Activated CD8-positive, alpha-beta memory T cell treated with anti-CD3 and anti-CD28 coated beads, Interleukin-2, amount 50 U/mL, for 1 hour (primary cell): ENCODE measurements at regions not wholly inside any gene's neighbourhood (a gene's known extent, or its start where the extent isn't known, plus 50 kb on each side); places are given as distances from the start of the nearest gene placed in this dataset.

Source experiments
- DNase-seq: peaks from one replicate; pipeline ENCODE4 v3.0.0-alpha.2; 2020; ENCODE audit errors: extremely low read depth

- DNase-seq, result no peak
Observed at GRCh38 chr2:176648700-176649297, 379.6 kb downstream of the MTX2 start.

- DNase-seq, result no peak
Observed at GRCh38 chr2:176650104-176650837, 381.0 kb downstream of the MTX2 start.

DNA sequence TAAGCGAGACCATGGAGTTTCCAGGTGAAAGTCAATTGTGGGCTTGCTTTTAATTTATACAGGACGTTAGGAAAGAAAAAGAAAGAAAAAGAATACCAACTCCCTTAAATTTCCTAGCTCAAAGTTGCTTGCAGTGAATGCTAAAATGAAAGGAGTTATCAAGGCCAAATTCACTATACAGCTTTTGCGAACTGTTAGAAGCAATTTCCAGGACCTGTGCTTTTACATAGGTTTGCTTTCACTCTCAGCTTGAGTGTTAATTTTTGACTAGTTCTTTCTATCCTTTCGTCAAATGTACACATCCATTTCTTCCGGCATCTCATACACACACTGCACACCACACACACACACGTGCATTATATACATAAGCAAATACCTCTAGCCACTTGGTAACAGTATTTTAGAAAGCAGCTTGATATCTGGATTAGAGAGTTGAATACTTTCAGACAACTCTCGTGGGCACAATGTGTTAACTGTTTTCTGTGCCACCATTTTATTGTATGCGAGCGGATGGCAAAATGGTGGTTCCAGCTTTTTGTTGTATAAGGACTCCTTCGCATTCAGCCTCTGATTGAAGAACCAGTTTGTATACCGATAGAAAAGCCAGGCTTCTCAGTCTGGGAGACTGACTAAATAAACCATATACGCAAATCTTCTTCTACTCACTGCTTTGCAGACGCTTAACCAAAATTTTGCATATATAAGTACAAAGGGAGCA, 381.8 kb downstream of the MTX2 start:
- DNase-seq, result no peak

GRCh38 chr2:176652300-176653182, 383.3 kb downstream of the MTX2 start:
- no peak for DNase-seq

DNA sequence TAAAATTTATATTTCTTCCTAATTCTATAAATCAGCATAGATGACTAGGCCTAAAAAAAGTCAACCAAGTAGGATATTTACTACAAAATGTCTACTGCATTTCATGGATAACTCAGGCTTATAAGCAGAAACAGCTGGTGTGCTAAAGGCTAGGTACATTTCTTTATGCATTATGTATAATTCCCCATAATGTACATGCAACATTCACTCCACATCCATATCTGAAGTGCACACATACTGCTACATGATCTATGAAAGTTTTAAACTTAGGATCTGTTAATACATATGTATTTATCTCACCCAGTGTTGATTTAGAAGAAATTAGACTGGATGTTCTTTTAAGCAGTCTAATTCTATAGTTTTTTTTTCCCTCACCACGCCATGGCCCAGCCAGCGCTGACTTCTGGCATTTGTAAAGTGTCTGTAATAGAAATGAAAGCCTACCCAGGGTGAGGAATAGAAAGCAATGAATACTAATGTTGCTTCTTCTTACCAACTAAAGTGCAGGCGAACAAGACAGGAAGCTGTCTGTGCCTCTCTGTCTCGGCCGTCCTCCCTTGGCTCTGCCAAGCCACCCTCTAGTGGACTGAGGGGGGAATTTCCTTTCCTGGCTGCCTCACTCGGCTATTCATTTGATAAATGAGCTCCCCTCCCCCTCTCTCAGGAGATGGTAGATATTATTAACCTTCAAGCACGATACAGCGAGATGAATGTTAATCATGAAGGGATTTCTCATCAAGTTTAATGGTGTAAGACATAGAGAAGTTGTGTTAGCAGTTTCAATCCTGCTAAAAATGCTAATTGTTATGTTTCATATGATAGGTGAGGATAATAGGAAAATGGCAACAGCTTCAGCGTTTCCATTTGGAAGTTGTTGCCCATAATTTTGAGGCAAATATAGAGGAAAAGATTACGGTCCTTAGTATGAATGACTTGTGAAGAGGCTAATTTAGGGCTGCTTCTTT, 384.5 kb downstream of the MTX2 start:
- no peak for DNase-seq

- no peak for DNase-seq
Observed at GRCh38 chr2:176656038-176656775, 387.0 kb downstream of the MTX2 start.

- DNase-seq, result no peak
Observed at GRCh38 chr2:176656776-176657140, 387.5 kb downstream of the MTX2 start.

- DNase-seq, result no peak
Observed at GRCh38 chr2:176657393-176657792, 388.2 kb downstream of the MTX2 start.

DNA sequence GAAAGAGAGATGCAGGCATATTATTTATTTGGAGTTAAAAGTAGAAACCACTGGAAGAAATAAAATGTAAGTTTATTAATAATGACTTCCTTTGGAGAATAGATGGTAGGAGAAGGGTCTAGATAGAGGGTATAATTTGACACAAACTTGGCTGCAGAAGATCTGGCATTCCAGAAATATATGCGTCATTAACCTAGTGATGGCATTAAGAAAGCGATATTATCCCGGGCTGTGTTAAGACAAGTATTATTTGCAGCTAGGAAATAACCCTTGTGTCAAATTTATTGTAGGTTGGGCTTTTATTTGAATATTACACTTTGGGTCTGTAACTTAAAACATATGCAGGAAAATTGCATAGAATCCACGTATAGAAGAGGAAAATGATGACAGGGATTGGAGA, 389.5 kb downstream of the MTX2 start:
- DNase-seq, result no peak

GRCh38 chr2:176662753-176663152, 393.5 kb downstream of the MTX2 start:
- DNase-seq, result no peak

GRCh38 chr2:176664478-176664877, 395.2 kb downstream of the MTX2 start:
- no peak for DNase-seq

GRCh38 chr2:176665086-176665485, 395.8 kb downstream of the MTX2 start:
- DNase-seq, result no peak

GRCh38 chr2:176668912-176669311, 399.7 kb downstream of the MTX2 start:
- no peak for DNase-seq

GRCh38 chr2:176669398-176670174, 400.3 kb downstream of the MTX2 start:
- no peak for DNase-seq

GRCh38 chr2:176675271-176675949, 406.2 kb downstream of the MTX2 start:
- DNase-seq, result no peak

DNA sequence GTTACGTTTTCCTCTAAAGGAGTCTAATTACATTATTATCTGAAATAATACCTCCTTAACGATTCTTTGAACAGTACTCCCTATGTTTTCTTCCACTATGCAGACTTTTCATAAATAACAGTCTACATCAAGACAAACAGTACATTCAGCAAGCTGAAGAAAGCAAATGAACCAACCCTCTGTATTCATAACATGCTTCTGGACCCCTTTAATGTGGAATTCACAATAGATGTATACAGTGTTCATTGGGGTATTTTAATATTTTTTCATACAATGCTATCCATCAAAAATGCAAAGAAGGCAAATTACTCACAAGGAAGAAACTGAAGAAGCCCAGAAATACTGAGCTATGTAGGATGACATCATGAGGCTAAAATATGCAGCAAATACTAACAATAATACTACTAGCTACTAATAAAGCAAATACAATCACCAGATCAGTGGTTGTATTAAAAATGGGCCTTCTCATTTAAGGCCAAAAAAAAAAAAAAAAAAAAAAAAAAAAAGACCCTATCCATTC, 408.6 kb downstream of the MTX2 start:
- DNase-seq, result no peak

- no peak for DNase-seq
Observed at GRCh38 chr2:176678571-176678970, 409.3 kb downstream of the MTX2 start.

DNA sequence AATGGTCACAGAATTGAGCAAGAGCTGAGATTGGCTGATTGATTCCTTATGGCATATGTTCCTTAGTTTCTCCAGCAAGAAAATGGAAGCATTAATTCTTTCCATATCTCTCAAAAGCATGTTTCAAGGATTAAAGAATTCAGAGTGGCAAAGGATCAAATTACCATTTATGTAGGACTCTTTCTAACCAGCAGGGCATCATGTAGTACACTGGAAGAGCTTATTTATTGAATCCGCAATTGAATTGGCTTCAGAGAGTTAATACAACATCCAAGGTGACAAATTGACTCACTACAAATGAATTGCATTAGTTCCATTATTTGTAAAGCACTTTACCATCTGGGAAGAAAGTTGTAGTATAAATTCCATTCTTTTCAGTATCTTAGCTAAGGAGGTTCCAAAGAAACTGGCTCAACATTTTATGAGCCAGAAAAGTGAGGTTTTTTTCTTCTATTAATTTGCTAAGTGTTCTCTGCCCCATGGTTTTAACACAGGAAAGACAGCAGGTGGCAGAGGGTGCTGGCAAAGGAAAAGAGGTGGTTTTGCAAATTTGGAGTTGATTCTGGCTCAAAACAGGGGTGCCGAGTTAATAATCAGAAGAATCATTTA, 409.9 kb downstream of the MTX2 start:
- no peak for DNase-seq
